ENCODE measurements at regions not wholly inside any gene's neighbourhood (a gene's known extent, or its start where the extent isn't known, plus 50 kb on each side); places are given as distances from the start of the nearest gene placed in this dataset.

GRCh38 chr12:90062799-90063198 lies 354.2 kb upstream of the ATP2B1 start:
- TF ChIP-seq CTCF (IDR thresholded peaks at IDR 0.05), result no peak
- TF ChIP-seq POLR2A (IDR thresholded peaks at IDR 0.05), result no peak
